ENCODE measurements at regions not wholly inside any gene's neighbourhood (a gene's known extent, or its start where the extent isn't known, plus 50 kb on each side); places are given as distances from the start of the nearest gene placed in this dataset.

GRCh38 chr4:182017038-182017437 is 226.2 kb upstream of the TENM3 start:
- ATAC-seq: no peak
- intact Hi-C loops (cut with DNase I): no loop called here

GRCh38 chr4:182018691-182019090 is 224.5 kb upstream of the TENM3 start:
- no peak for ATAC-seq
- intact Hi-C loops (cut with DNase I): no loop called here
- no peak for DNase-seq (ENCODE audit: low spot score)

More at GRCh38 chr4:182017038-182017437, 226.2 kb upstream of the TENM3 start:
- no peak for DNase-seq (ENCODE audit: low spot score)

DNA sequence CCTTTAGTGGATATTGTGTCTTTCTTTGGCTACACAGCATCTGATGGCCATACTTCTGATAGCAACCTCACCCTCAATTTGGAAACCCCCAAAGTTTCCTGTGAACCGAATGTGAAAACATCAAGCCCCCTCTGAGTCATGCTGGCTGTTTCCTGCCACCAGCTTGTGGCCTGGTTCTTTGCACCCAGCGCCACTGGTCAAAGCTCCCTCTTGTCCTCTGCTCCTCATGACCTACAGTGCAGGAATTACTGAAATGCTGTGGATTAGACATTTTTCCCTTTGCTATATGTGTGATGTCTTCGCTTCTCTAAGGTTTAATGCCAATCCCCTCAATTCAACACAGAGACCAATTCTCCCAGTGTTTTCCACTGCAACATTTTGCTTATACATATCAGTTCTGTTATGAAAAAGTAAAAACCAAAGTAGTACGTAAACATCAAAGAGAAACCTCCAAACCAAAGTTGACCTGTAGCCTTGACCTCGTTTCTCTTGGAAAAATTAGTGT is 224.0 kb upstream of the TENM3 start:
- intact Hi-C loops (cut with DNase I): no loop called here
- no peak for ATAC-seq

GRCh38 chr4:182022909-182023308 is 220.3 kb upstream of the TENM3 start:
- ATAC-seq (no peak), DNase-seq (ENCODE audit: low spot score) (no peak)
- intact Hi-C loops (cut with DNase I): no loop called here

More for the DNA sequence above, 224.0 kb upstream of the TENM3 start:
- DNase-seq (ENCODE audit: low spot score): no peak

- DNase-seq (ENCODE audit: low spot score) (no peak), ATAC-seq (no peak)
- intact Hi-C loops (cut with DNase I): no loop called here
Measured at GRCh38 chr4:182023469-182023868, 219.7 kb upstream of the TENM3 start.

DNA sequence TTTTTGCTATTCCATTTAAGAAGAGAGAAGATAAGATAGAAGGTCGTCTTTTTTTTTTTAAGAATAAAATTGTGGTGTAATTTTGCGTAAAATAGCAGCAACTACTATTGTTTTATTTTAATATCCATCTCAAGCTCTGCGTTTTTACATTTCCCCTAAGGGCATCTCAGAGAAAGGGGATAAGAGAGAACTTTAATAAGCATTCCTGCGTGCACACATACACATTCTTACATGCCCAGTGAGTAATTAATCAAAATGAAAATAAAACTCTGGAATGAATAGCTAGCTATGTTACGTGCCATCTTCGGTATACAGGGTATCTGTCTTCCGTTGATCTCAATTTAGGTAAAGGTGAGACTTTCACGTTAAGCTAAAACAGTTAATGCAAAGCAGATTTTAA is 200.3 kb upstream of the TENM3 start:
- intact Hi-C loops (cut with DNase I): no loop called here
- no peak for ATAC-seq
- no peak for DNase-seq (ENCODE audit: low spot score)

- DNase-seq (ENCODE audit: low spot score): no peak
- no peak for ATAC-seq
- intact Hi-C loops (cut with DNase I): no loop called here
Measured at GRCh38 chr4:182048871-182049270, 194.3 kb upstream of the TENM3 start.

- no peak for DNase-seq (ENCODE audit: low spot score)
- no peak for ATAC-seq
- intact Hi-C loops (cut with DNase I): no loop called here
Measured at GRCh38 chr4:182056866-182057265, 186.3 kb upstream of the TENM3 start.

DNA sequence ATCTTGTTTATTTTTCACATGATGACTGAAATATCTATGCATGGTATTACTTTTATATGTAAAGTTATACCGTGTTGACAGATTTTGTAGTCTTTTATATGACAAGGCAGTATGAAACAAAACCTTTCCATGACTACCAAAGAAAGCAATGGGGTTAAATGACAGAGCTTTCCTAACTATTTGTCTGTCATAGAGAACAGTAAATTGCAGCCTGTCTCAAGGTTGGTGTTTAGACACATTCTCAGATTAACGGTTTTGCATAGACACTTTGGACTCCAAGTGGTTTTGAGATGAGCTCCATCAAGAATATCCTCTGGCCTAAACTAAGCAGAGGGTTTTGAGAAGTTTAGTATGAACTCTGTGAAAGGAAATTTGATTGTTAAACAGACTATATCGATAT is 180.7 kb upstream of the TENM3 start:
- ATAC-seq (no peak), DNase-seq (ENCODE audit: low spot score) (no peak)
- intact Hi-C loops (cut with DNase I): no loop called here

DNA sequence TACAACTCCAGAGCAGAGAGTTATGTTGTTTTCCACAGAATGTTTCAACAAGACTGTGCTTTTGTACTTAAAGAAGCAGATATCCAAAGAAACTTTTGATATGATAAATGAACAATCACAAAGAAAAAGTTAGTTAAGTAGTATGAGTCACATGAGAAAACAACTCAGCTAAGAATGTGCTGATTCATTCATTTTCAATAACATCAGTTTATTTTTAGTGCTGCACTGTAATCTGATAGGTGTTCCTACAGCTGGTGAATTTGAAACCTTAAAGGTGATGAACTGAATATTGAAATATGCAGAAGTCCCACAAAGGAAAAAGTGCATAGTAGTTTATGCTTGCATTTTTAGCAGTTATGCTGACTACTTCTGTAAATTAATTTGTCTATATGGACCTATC is 180.3 kb upstream of the TENM3 start:
- DNase-seq (ENCODE audit: low spot score) (no peak), ATAC-seq (no peak)
- intact Hi-C loops (cut with DNase I): no loop called here

GRCh38 chr4:182063651-182064050 is 179.6 kb upstream of the TENM3 start:
- DNase-seq (ENCODE audit: low spot score) (no peak), ATAC-seq (no peak)
- intact Hi-C loops (cut with DNase I): no loop called here

GRCh38 chr4:182065255-182065654 is 177.9 kb upstream of the TENM3 start:
- intact Hi-C loops (cut with DNase I): no loop called here
- ATAC-seq (no peak), DNase-seq (ENCODE audit: low spot score) (no peak)

- no peak for DNase-seq (ENCODE audit: low spot score)
- ATAC-seq: no peak
- intact Hi-C loops (cut with DNase I): no loop called here
Measured at GRCh38 chr4:182066037-182066436, 177.2 kb upstream of the TENM3 start.

DNA sequence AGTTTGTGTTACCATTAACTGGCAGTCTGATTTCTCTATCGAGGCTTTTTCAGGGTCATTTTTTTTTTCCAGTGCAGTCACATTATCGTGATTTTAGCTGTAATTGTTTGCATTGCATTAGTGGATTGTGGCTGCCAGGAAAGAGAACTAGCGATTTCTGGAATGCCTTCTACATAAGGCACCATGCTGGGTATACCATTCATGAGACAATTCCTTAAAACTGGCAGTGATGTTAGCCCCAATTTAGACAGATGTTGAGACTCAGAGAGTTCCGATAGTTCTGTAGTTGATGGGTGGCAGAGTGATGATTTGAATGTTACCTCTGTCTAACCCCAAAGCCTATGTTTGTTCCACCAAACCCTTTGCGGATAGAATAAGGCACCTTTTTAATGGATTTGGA is 175.4 kb upstream of the TENM3 start:
- intact Hi-C loops (cut with DNase I): no loop called here
- ATAC-seq: no peak
- no peak for DNase-seq (ENCODE audit: low spot score)

- ATAC-seq: no peak
- intact Hi-C loops (cut with DNase I): no loop called here
- DNase-seq (ENCODE audit: low spot score): no peak
Measured at GRCh38 chr4:182068920-182069319, 174.3 kb upstream of the TENM3 start.

DNA sequence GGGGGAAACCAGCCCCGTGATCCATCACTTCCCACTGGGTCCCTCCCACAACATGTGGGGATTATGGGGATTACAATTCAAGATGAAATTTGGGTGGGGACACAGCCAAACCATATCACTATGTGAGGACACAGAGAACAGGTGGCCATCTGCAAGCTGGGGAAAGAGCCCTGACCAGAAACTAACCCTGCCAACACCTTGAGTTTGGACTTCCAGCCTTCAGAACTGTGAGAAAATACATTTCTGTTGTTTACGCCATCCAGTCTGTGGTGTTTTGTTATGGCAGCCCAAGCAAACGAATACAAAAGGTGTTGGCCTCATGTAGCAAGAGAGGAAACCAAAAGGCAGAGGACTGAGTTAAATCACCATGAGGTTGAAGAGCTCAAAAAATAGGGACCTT is 169.9 kb upstream of the TENM3 start:
- ATAC-seq (no peak), DNase-seq (ENCODE audit: low spot score) (no peak)
- intact Hi-C loops (cut with DNase I): no loop called here

DNA sequence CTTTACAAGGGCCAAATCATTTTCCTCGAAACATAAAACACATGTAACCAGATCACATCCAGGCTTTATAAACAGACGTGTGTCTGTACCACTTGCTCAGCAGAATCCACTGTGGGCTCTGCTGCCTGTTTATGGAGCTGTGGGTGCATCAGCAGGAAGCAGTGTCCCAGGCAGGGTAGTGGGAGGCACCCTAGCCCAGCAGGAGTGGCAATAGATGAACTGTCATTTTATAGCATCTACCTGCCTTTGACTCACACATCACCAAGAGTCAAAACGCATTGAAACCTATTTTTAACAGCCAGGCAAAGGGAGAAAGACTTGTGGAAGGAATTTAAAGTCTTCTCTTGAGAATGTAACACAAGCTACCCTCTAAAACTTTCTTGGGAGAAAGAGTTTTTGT is 169.1 kb upstream of the TENM3 start:
- ATAC-seq (no peak), DNase-seq (ENCODE audit: low spot score) (no peak)
- intact Hi-C loops (cut with DNase I): no loop called here

DNA sequence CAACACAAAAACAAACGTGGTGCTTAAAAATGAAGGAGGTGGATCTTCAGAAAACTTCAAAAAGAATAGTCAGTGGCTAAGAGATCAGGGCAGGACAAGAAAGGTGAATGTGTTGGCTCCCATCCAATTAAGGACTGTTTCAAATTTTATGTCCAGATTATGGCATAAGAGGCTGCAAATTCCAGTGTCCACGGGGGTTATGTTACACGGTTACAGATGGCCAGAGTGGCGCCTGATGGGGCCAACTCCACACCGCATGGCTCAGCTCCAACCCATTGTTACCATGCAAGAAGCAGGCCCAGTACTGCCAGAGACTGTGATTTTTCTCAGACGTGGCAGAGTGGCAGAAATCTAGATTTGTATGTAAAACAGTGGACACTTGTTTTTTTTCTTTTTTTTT is 168.4 kb upstream of the TENM3 start:
- no peak for DNase-seq (ENCODE audit: low spot score)
- no peak for ATAC-seq
- intact Hi-C loops (cut with DNase I): no loop called here

DNA sequence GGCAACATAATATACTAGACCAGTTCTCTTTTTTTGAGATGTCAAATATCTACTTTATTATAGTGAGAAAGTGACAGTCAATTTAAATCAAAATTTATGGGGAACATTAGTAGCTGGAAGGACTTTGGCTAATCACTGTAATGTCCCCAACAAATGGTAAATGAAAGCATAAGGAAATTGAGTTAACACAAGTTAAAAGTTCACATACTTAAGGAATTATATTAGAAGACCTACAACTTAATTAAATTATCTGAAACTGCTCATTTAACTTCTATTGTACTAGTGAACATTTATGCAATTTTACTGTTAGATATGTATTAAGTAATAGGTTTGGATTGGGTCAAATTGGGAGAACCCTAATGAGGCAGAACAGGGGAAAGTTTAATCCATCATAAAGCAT is 160.3 kb upstream of the TENM3 start:
- ATAC-seq (no peak), DNase-seq (ENCODE audit: low spot score) (no peak)
- intact Hi-C loops (cut with DNase I): no loop called here

DNA sequence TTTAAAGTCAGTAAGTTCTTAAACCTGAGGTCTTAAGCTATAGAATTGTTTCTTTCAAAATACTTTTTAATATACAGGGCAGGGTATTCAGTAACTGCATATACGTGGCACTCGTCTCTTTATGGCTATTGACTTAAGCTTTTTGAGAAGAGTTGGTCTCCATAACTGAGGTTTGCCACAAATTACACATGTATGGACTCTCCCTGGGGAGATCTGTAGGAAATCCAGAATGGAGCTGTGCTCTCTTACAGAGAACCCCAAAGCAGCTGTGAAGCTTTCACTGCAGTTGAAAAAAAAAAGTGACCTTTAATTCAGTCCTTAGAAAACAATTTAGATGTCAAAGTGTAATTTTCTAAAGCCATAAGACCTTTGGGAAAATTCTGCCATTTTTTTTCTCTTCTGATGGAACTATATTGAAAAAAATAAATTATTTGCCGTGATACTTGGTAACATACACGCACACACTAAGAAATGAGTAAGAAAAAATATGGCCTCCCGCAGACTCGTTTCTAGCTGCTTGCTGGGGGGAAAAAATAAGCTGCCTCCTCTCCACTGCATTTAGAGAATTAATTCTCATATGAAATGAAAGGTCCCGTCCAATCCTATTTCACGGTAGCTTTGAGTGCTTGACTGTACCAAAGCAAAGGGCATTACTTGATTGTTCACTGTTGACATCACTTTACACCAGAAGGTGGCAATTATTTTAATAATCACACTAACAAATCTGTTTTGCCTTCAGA is 159.4 kb upstream of the TENM3 start:
- ATAC-seq (no peak), DNase-seq (ENCODE audit: low spot score) (no peak)
- intact Hi-C loops (cut with DNase I): no loop called here

GRCh38 chr4:182085051-182085480 is 158.1 kb upstream of the TENM3 start:
- no peak for ATAC-seq
- intact Hi-C loops (cut with DNase I): no loop called here
- DNase-seq (ENCODE audit: low spot score): no peak
